Liver (tissue), 8 donors: ENCODE measurements at regions not wholly inside any gene's neighbourhood (a gene's known extent, or its start where the extent isn't known, plus 50 kb on each side); places are given as distances from the start of the nearest gene placed in this dataset.

Source experiments
- DNase-seq: peaks from one replicate; pipeline ENCODE4 v3.0.0-alpha.2; 2017; ENCODE audit warnings: low spot score
- H3K27ac ChIP-seq, 2 donors: one replicate each; pipeline ENCODE4 v1.7.0; 2013; ENCODE audit warnings: inconsistent platforms in 2 of 2, low read length in 2 of 2, control low read depth in 1 of 2, low read depth in 1 of 2, mild to moderate bottlenecking in 1 of 2
- H3K27me3 ChIP-seq, 4 donors: one replicate each; pipeline versions ENCODE4 v1.6.1 to v1.7.0; 2013; ENCODE audit warnings: low read length in 3 of 4, inconsistent platforms in 1 of 4, mild to moderate bottlenecking in 1 of 4, moderate library complexity in 1 of 4; ENCODE audit not compliant: control insufficient read depth in 4 of 4, insufficient read depth in 4 of 4
- H3K36me3 ChIP-seq, 4 donors: one replicate each; pipeline versions ENCODE4 v1.6.1 to v1.7.0; 2013; ENCODE audit warnings: low read length in 3 of 4, mild to moderate bottlenecking in 3 of 4, low read depth in 1 of 4, moderate library complexity in 1 of 4; ENCODE audit not compliant: control insufficient read depth in 4 of 4, insufficient read depth in 3 of 4
- H3K4me1 ChIP-seq, 4 donors: one replicate each; pipeline versions ENCODE4 v1.6.1 to v1.7.0; 2013; ENCODE audit warnings: low read length in 3 of 4, mild to moderate bottlenecking in 3 of 4, moderate library complexity in 1 of 4; ENCODE audit not compliant: control insufficient read depth in 4 of 4, insufficient read depth in 4 of 4
- H3K4me3 ChIP-seq, 3 donors: one replicate each; pipeline versions ENCODE4 v1.6.1 to v1.7.0; 2013; ENCODE audit warnings: low read length in 3 of 3, control low read depth in 1 of 3, low read depth in 1 of 3, mild to moderate bottlenecking in 1 of 3
- H3K9ac ChIP-seq, 2 donors: one replicate each; pipeline ENCODE4 v1.7.0; 2013; ENCODE audit warnings: low read length in 2 of 2, mild to moderate bottlenecking in 2 of 2, moderate library complexity in 2 of 2, control low read depth in 1 of 2, low read depth in 1 of 2
- H3K9me3 ChIP-seq, 4 donors: one replicate each; pipeline versions ENCODE4 v1.6.1 to v1.7.0; 2013; ENCODE audit warnings: low read length in 3 of 4; ENCODE audit not compliant: control insufficient read depth in 4 of 4
- CTCF ChIP-seq: fragments of 150-350 bp; IDR thresholded peaks from 2 replicates; pipeline ENCODE4 v1.5.1; 2017; ENCODE audit warnings: improper control_type of control experiment, low read depth, low read length; ENCODE audit not compliant: missing input control
- EGR1 ChIP-seq, 2 donors: IDR thresholded peaks; 2 replicates each; pipeline ENCODE4 v1.6.1; 2016 to 2018; ENCODE audit warnings: antibody characterized with exemption in 2 of 2, low read depth in 2 of 2
- FOXA1 ChIP-seq: IDR thresholded peaks from 2 replicates; pipeline ENCODE4 v1.6.1; 2016; ENCODE audit warnings: antibody characterized with exemption
- FOXA2 ChIP-seq: IDR thresholded peaks from 2 replicates; pipeline ENCODE4 v1.6.1; 2016; ENCODE audit warnings: antibody characterized with exemption
- GABPA ChIP-seq, 2 donors: IDR thresholded peaks in 1 of 2; conservative IDR thresholded peaks in 1 of 2; 2 replicates each; pipeline ENCODE4 v1.6.1; 2016; ENCODE audit warnings: antibody characterized with exemption in 2 of 2, mild to moderate bottlenecking in 1 of 2, moderate library complexity in 1 of 2
- HNF4G ChIP-seq: IDR thresholded peaks from 2 replicates; pipeline ENCODE4 v1.6.1; 2016; ENCODE audit warnings: antibody characterized with exemption
- JUND ChIP-seq, 2 donors: IDR thresholded peaks; 2 replicates each; pipeline ENCODE4 v1.6.1; 2016; ENCODE audit warnings: antibody characterized with exemption in 2 of 2
- MAX ChIP-seq: IDR thresholded peaks from 2 replicates; pipeline ENCODE4 v1.6.1; 2016; ENCODE audit warnings: antibody characterized with exemption
- NR2F2 ChIP-seq: IDR thresholded peaks from 2 replicates; pipeline ENCODE4 v1.6.1; 2016; ENCODE audit warnings: antibody characterized with exemption
- RAD21 ChIP-seq, 2 donors: IDR thresholded peaks; 2 replicates each; pipeline ENCODE4 v1.6.1; 2016; ENCODE audit warnings: antibody characterized with exemption in 2 of 2, mild to moderate bottlenecking in 2 of 2
- REST ChIP-seq: IDR thresholded peaks from 2 replicates; pipeline ENCODE4 v1.6.1; 2016; ENCODE audit warnings: antibody characterized with exemption, mild to moderate bottlenecking
- RXRA ChIP-seq, 2 donors: IDR thresholded peaks; 2 replicates each; pipeline ENCODE4 v1.6.1; 2017 to 2018; ENCODE audit warnings: antibody characterized with exemption in 2 of 2, mild to moderate bottlenecking in 1 of 2
- SP1 ChIP-seq: IDR thresholded peaks from 2 replicates; pipeline ENCODE4 v1.6.1; 2018; ENCODE audit warnings: antibody characterized with exemption, mild to moderate bottlenecking
- TAF1 ChIP-seq: conservative IDR thresholded peaks from 2 replicates; pipeline ENCODE4 v1.6.1; 2016; ENCODE audit warnings: antibody characterized with exemption, mild to moderate bottlenecking
- YY1 ChIP-seq: IDR thresholded peaks from 2 replicates; pipeline ENCODE4 v1.6.1; 2016; ENCODE audit warnings: antibody characterized with exemption, mild to moderate bottlenecking
- WGBS: extraction: QIAGEN DNeasy Blood & Tissue Kit; methylation state at CpG from one replicate; pipeline ENCODE4 v1.1.7; 2013; 5-methylcytosine and 5-hydroxymethylcytosine counted together
- TF ChIP-seq, protein P1 (sequence below): IDR thresholded peaks from 2 replicates; pipeline ENCODE4 v1.6.1; 2016; ENCODE audit warnings: antibody characterized with exemption
- TF ChIP-seq, protein P2 (sequence below): IDR thresholded peaks from 2 replicates; pipeline ENCODE4 v1.6.1; 2016; ENCODE audit warnings: antibody characterized with exemption
- donor health status: healthy.
- donor health status: healthy.
- donor health status: healthy.
- donor health status: healthy.
- donor health status: healthy.

DNA sequence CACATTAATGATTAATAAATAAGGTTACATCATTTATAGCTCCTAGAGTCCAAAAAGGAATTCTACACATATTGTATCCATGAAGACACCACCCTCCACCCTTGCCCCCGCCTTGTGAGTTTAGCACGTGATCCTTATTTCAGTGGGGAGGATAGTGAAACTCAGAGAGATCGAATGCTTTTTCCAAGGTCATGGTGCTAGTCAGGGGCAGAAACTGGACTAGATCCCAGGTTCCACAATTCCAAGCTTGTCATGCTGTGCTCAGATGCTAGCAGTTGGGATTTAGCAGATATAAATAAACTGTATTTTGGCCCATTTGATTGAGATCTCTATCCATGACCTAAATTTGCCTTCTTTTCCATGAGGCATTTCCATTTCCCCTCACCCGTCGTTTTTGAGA lies 227.4 kb upstream of the THRB start:
- Histone ChIP-seq H3K9ac (no peak overlapping the region), H3K4me3 (no peak overlapping the region), H3K36me3 (no peaks in the 10 kb centered on the region), H3K9me3 (no peaks in the 10 kb centered on the region), H3K27me3 (no peaks in the 10 kb centered on the region), H3K4me1 (no peaks in the 10 kb centered on the region), H3K27ac (no peak overlapping the region)
- DNase-seq: no peak
- TF ChIP-seq CTCF: no peak
- no peak for TF ChIP-seq TAF1
- no peak for TF ChIP-seq YY1
- TF ChIP-seq FOXA1: no peak
- TF ChIP-seq RAD21 (IDR thresholded peaks at IDR 0.05): no peak
- no peak for TF ChIP-seq REST
- TF ChIP-seq NR2F2: no peak
- no peak for TF ChIP-seq RXRA (IDR thresholded peaks at IDR 0.05)
- no peak for TF ChIP-seq HNF4G
- TF ChIP-seq, protein P1, sequence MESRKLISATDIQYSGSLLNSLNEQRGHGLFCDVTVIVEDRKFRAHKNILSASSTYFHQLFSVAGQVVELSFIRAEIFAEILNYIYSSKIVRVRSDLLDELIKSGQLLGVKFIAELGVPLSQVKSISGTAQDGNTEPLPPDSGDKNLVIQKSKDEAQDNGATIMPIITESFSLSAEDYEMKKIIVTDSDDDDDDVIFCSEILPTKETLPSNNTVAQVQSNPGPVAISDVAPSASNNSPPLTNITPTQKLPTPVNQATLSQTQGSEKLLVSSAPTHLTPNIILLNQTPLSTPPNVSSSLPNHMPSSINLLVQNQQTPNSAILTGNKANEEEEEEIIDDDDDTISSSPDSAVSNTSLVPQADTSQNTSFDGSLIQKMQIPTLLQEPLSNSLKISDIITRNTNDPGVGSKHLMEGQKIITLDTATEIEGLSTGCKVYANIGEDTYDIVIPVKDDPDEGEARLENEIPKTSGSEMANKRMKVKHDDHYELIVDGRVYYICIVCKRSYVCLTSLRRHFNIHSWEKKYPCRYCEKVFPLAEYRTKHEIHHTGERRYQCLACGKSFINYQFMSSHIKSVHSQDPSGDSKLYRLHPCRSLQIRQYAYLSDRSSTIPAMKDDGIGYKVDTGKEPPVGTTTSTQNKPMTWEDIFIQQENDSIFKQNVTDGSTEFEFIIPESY: no peak
- no peak for TF ChIP-seq JUND (IDR thresholded peaks at IDR 0.05)
- TF ChIP-seq FOXA2: no peak
- no peak for TF ChIP-seq GABPA (IDR thresholded peaks at IDR 0.05 in 1 of 2, conservative IDR thresholded peaks at IDR 0.05 in 1 of 2)
- no peak for TF ChIP-seq SP1
- 70% methylated on average over 5 of the region's 5 CpGs for WGBS

DNA sequence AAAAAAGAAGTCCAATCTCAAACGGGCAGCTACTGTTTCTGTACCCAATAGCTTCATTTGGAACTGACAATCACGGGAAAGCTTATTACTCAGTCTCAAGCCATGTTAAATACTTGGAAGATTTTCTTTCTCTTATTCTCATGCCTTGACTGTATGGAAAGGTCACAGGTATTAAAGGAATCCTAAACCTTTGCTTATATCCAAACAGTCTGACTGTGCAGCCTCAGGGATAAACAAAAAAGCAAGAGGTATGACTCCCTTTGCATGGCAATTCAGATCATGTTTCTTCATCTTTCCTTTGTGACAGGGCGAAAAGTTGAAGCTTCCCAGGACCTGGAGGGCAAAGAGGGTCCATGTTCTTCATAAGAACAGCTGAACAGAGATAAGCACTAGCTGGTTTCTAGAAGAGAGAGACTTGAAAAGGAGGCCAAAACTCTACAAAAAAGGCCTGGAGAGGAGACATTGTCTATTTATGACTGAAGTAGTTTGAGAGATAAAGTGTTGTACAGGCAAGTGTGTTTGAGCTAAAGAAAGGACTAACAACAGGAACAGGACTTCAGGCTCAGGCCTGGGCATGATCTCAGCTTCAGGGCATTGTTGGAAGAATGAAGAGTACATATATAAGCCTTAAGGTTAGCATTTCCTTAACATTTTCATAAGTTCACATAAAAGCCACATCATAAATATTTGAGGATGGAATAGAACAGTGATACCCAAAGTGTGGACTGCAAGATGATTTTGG lies 231.0 kb upstream of the THRB start:
- Histone ChIP-seq H3K27ac (no peak overlapping the region), H3K36me3 (no peaks in the 10 kb centered on the region), H3K9me3 (no peaks in the 10 kb centered on the region), H3K4me1 (no peaks in the 10 kb centered on the region), H3K27me3 (no peaks in the 10 kb centered on the region), H3K9ac (no peak overlapping the region), H3K4me3 (no peak overlapping the region)
- DNase-seq: no peak
- WGBS: 73% methylated on average over 3 of the region's 3 CpGs
- TF ChIP-seq, protein P1: no peak
- TF ChIP-seq REST: no peak
- TF ChIP-seq JUND (IDR thresholded peaks at IDR 0.05): no peak
- no peak for TF ChIP-seq YY1
- TF ChIP-seq SP1: no peak
- TF ChIP-seq EGR1 (IDR thresholded peaks at IDR 0.05; ENCODE audit: low read depth in 2 of 2): no peak
- TF ChIP-seq, protein P2, sequence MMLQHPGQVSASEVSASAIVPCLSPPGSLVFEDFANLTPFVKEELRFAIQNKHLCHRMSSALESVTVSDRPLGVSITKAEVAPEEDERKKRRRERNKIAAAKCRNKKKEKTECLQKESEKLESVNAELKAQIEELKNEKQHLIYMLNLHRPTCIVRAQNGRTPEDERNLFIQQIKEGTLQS: no peak
- TF ChIP-seq FOXA1: no peak
- TF ChIP-seq RAD21 (IDR thresholded peaks at IDR 0.05): no peak
- no peak for TF ChIP-seq MAX
- no peak for TF ChIP-seq TAF1
